ENCODE measurements at regions not wholly inside any gene's neighbourhood (a gene's known extent, or its start where the extent isn't known, plus 50 kb on each side); places are given as distances from the start of the nearest gene placed in this dataset.

DNA sequence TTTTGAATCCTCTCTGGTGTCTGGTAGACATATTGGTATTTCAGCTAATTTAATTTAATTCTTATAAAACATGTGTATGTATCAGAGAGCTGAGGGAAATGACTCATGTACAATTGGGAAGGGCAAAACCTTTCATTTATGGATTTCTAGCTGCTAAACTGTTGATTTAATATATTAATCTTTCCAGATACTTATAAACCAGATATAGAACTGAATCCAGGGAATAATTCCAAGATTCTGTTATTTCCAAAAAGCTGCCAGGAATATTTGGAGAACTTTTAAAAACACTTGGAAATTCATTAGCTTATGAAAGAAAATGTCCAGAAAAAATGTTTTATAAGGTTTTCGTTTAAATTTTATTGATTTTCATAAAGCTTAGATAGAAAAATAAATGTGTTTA, 295.5 kb downstream of the YTHDC2 start:
- TF ChIP-seq, protein P1, sequence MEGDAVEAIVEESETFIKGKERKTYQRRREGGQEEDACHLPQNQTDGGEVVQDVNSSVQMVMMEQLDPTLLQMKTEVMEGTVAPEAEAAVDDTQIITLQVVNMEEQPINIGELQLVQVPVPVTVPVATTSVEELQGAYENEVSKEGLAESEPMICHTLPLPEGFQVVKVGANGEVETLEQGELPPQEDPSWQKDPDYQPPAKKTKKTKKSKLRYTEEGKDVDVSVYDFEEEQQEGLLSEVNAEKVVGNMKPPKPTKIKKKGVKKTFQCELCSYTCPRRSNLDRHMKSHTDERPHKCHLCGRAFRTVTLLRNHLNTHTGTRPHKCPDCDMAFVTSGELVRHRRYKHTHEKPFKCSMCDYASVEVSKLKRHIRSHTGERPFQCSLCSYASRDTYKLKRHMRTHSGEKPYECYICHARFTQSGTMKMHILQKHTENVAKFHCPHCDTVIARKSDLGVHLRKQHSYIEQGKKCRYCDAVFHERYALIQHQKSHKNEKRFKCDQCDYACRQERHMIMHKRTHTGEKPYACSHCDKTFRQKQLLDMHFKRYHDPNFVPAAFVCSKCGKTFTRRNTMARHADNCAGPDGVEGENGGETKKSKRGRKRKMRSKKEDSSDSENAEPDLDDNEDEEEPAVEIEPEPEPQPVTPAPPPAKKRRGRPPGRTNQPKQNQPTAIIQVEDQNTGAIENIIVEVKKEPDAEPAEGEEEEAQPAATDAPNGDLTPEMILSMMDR (IDR thresholded peaks at IDR 0.05; ENCODE audit: low read depth, low read length): no peak
- TF ChIP-seq EZH2phosphoT487 (IDR thresholded peaks at IDR 0.05; ENCODE audit: low read depth): no peak
